ENCODE measurements at regions not wholly inside any gene's neighbourhood (a gene's known extent, or its start where the extent isn't known, plus 50 kb on each side); places are given as distances from the start of the nearest gene placed in this dataset.

- Histone ChIP-seq H3F3A (replicated peaks; ENCODE audit: low read depth) (no peaks in the 10 kb centered on the region), H3K4me3 (no peak overlapping the region), H2AFZ (no peak overlapping the region), H4K20me1 (replicated peaks; ENCODE audit: insufficient read depth) (no peaks in the 10 kb centered on the region), H3K4me2 (no peak overlapping the region), H3K27me3 (ENCODE audit: insufficient read depth) (no peaks in the 10 kb centered on the region), H3K9me2 (ENCODE audit: insufficient read depth) (no peaks in the 10 kb centered on the region), H3K4me1 (ENCODE audit: insufficient read depth) (peaks cover 10% of the 10 kb centered on the region; the same call in 1 of the 2 replicates), H3K27ac (ENCODE audit: low read depth) (no peak overlapping the region), H3K36me3 (ENCODE audit: insufficient read depth) (no peaks in the 10 kb centered on the region), H3K79me2 (replicated peaks; ENCODE audit: insufficient read depth) (peaks cover 31% of the 10 kb centered on the region)
- Mint-ChIP-seq H3K36me3 (ENCODE audit: low read depth) (0 out of 3 replicates have a peak, but pooled peaks cover 2% of the 10 kb centered on the region), H3K4me3 (no peak overlapping the region), H3K27me3 (ENCODE audit: insufficient read depth, low read depth, poor library complexity) (no peaks in the 10 kb centered on the region), H3K27ac (no peak overlapping the region), H3K9me3 (no peaks in the 10 kb centered on the region), H3K4me1 (peaks cover 10% of the 10 kb centered on the region)
- no peak for ATAC-seq
- no peak for TF ChIP-seq NANOG (IDR thresholded peaks at IDR 0.05; ENCODE audit: borderline replicate concordance)
- no peak for TF ChIP-seq ZNF462 (CRISPR knock-in tag; IDR thresholded peaks at IDR 0.05)
- no peak for TF ChIP-seq ETS1 (IDR thresholded peaks at IDR 0.05)
- TF ChIP-seq POLR2AphosphoS5 (IDR thresholded peaks at IDR 0.05; ENCODE audit: low read depth), result no peak
- no peak for TF ChIP-seq CTCF (conservative IDR thresholded peaks at IDR 0.05; ENCODE audit: low read depth in 2 of 2)
- TF ChIP-seq ZNF331 (CRISPR knock-in tag; IDR thresholded peaks at IDR 0.05; ENCODE audit: low read depth), result no peak
- TF ChIP-seq ZNF114 (CRISPR knock-in tag; IDR thresholded peaks at IDR 0.05), result no peak
- no peak for TF ChIP-seq EZH2phosphoT487 (IDR thresholded peaks at IDR 0.05; ENCODE audit: unreplicated experiment)
- TF ChIP-seq REST (IDR thresholded peaks at IDR 0.05; ENCODE audit: unreplicated experiment), result no peak
- no peak for TF ChIP-seq EZH2 (IDR thresholded peaks at IDR 0.05; ENCODE audit: low read depth, unreplicated experiment)
- no peak for TF ChIP-seq JUNB (IDR thresholded peaks at IDR 0.05; ENCODE audit: unreplicated experiment)
- TF ChIP-seq CREB1 (CRISPR knock-in tag; IDR thresholded peaks at IDR 0.05; ENCODE audit: low read depth), result no peak
- TF ChIP-seq STAT1 (IDR thresholded peaks at IDR 0.05; ENCODE audit: unreplicated experiment), result no peak
- no peak for DNase-seq (ENCODE audit: low spot score)
Observed at GRCh38 chr6:144634371-144634770, 349.2 kb downstream of the UTRN start.

All from GM23338 (cell line).